ENCODE measurements at regions not wholly inside any gene's neighbourhood (a gene's known extent, or its start where the extent isn't known, plus 50 kb on each side); places are given as distances from the start of the nearest gene placed in this dataset.

DNA sequence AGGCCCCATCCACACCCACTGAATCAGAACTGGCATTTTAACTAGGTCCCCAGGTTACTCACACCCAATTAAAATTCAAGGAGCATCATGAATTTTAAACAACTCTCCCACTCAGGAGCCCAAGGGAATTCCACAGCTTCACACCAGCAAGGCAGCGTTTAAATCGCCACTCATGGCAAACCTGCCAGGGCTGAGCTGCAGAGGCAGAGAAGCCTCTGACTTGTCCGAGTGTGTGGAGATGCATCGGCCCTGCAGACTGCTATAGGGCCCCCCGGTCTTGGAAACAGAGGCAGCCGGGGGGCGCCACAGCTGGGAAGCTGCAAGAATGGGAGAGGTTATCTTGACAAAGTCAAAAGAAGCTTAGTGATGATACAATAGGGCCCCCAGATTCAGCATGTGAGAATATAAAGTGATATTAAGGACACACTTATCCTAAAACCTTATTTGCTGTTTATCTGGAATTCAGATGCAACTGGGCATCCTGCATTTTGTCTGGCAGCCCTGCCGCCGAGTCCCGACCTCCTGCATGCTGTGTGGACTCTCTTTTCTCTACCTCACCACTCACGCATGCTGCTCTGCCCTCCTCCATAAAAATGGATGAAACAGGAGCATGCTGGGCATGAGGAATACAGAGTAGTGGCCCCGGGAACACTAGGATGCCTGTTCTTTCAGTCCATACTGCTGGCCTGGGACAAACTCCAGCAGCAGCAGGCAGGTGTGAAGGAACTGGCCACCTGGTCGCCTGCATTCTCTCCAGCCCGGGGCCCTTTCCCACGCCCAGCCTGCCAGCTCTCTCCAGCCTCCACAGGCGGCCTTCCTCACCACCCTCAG is 126.1 kb downstream of the PXDC1 start (continued):
- TF ChIP-seq SMARCA5 (IDR thresholded peaks at IDR 0.05) (no peak), JUNB (IDR thresholded peaks at IDR 0.05) (no peak), MXI1 (IDR thresholded peaks at IDR 0.05; ENCODE audit: low read depth, low read length) (no peak), ZZZ3 (IDR thresholded peaks at IDR 0.05; ENCODE audit: control insufficient read depth, insufficient read length, low read depth) (no peak)

- H3K4me3 ChIP-seq = no peak overlapping the region
- no peaks in the 10 kb centered on the region for H3K36me3 ChIP-seq (ENCODE audit: control insufficient read depth in 2 of 2, insufficient read depth in 2 of 2, low read length in 1 of 2)
- H3K4me2 ChIP-seq (ENCODE audit: control insufficient read depth, insufficient read depth) = no peak overlapping the region
- RAD21 ChIA-PET (ENCODE audit: unreplicated experiment) = no interaction called here
- H2AFZ ChIP-seq (ENCODE audit: control insufficient read depth, low read depth, low read length) = no peak overlapping the region
- intact Hi-C loops (cut with micrococcal nuclease; ENCODE audit: unreplicated experiment) (no loop called here), in situ Hi-C loops (cut with MboI) (no loop called here)
- TF ChIP-seq SIX5 (IDR thresholded peaks at IDR 0.05; ENCODE audit: low read depth, low read length, severe bottlenecking) (no peak), STAT1 (conservative IDR thresholded peaks at IDR 0.05) (no peak), MTA2 (IDR thresholded peaks at IDR 0.05; ENCODE audit: low read depth) (no peak)
- H3K9me3 ChIP-seq (replicated peaks; ENCODE audit: control insufficient read depth, insufficient read depth, low read length) = no peaks in the 10 kb centered on the region; the same call in 2 of the 3 replicates
- no peaks in the 10 kb centered on the region for H4K20me1 ChIP-seq (ENCODE audit: control insufficient read depth, insufficient read depth)
- H3K79me2 ChIP-seq (ENCODE audit: control insufficient read depth, insufficient read depth, low read length) = no peaks in the 10 kb centered on the region
- 26% methylated on average over 14 of the region's 14 CpGs for WGBS (ENCODE audit: insufficient coverage, insufficient replicate concordance, low lambda C conversion rate, missing lambda C conversion rate)
- H3K27ac ChIP-seq (ENCODE audit: control insufficient read depth, insufficient read depth) = no peak overlapping the region
- no TSS peak for BruUV-seq (replicated peaks)
- SMC1A ChIA-PET (ENCODE audit: uncharacterized antibody, unreplicated experiment) = interaction anchor here (0.6 kb wide), 1 partner anchor 26 kb away, joined by 3 read pairs; no protein-coding TSS in a partner anchor
- peaks cover 2 to 6% of the 10 kb centered on the region in 2 experiments; a peak in 3 of 4 replicates for H3K27me3 ChIP-seq (replicated peaks in 1 of 2; ENCODE audit: control insufficient read depth in 2 of 2, insufficient read depth in 2 of 2, low read length in 1 of 2)
- DNase-seq (ENCODE audit: low read depth, low spot score) (no peak), FAIRE-seq (no peak), ATAC-seq (no peak)
- H3K4me1 ChIP-seq (ENCODE audit: control insufficient read depth, insufficient read depth, low read length) = no peaks in the 10 kb centered on the region
- POLR2A ChIA-PET = no interaction called here
- no peak overlapping the region for H3K9ac ChIP-seq (ENCODE audit: control insufficient read depth, insufficient read depth, low read length)
- CTCF ChIA-PET = no interaction called here
These were observed 127.0 kb downstream of the PXDC1 start for GRCh38 chr6:3624250-3625136.

Measured in GM12878 (cell line).